ENCODE measurements at regions not wholly inside any gene's neighbourhood (a gene's known extent, or its start where the extent isn't known, plus 50 kb on each side); places are given as distances from the start of the nearest gene placed in this dataset.

DNA sequence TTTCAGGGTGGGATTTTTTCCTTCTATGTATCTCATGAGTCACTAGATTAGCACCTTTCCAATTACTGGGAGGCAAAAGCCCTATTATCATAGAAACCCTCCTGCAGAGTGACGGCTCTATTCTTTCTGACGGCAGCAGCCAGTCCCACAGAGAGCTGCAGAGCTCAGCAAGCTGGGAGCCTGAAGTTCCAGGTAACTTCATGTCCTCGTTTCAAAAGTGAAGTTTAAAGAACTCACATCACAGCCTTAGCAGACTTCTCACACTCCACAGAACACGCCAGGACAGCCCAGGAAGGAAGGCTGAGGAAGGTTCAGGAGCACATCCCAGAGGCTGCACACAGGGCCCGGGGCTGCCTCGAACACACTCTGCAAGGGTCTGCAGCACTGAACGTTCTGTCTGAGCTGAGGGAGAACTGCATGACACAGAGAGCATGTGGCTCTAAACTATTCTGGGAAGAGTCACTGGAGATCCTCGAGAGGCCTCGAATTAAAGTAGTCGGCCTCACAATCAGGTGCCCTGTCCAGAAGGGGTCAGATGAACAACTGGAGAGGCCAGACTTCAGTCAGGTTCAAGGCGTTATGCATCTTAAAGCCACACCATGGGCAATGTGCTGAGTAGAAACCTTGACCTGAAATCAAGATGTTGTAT, 104.2 kb upstream of the DRD2 start:
- ATAC-seq: no peak
- DNase-seq: no peak

DNA sequence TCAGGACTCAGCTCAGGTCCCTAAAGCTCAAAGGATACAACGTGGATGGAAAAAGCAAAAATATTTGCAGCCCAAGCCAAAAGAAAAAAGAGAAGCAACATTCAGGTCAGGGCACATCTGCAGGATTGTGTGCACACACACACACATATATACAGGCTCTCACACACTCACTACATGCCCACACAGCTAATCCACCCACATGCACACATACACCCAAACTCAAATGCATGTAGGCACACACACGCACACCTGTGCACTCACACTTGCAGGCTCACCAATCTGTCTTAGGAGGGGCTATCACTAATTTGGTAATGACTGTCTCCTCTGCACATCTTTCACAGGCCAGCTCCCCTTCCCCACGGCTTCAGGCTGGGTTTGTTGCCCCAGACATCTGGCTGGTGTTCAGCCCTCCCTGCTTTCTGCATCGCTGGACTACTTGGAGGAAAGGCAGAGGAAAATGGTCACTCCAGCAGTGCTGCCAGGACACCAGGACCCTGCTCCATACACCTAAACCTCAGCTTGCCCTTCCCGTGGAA, 103.6 kb upstream of the DRD2 start:
- DNase-seq: no peak
- ATAC-seq: no peak

GRCh38 chr11:113578033-113578380, 102.8 kb upstream of the DRD2 start:
- ATAC-seq: no peak
- DNase-seq: no peak

DNA sequence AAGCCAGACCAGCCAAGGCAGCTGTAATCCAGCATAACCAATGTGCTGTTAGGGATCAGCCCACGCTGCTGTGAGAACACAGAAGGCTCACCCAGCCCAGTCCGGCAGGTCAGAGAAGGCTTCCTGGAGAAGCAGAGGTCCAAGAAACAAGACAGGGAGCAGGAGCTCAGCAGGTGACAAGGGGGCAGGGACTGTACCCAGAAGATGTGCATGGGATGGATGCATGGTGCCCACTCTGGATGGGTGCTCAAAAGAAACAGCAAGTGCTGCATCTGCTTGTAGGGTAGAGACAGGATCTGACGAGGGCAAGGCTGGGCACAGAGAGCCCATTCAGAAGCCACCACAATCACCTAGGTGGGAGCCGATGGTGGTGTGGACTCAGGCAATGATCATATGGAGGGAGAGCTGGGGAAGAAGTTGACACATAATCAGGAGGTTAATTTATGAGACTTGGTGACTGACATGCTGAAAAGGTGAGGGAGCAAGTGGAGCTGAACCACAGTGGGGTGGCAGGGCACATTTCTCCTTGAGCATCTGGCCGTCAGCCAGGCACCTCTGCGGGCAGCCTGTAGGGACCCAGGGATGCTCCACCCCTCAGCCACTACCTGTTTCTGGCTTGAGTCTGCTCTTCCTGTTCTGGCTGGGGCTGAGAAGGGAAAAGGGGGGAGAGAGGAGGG, 102.3 kb upstream of the DRD2 start:
- no peak for DNase-seq
- no peak for ATAC-seq

- no peak for DNase-seq
- ATAC-seq: no peak
These were observed 99.4 kb upstream of the DRD2 start for GRCh38 chr11:113574586-113574985.

GRCh38 chr11:113574171-113574570, 99.0 kb upstream of the DRD2 start:
- no peak for DNase-seq
- no peak for ATAC-seq

GRCh38 chr11:113572136-113572735, 97.0 kb upstream of the DRD2 start:
- no peak for DNase-seq
- no peak for ATAC-seq

DNA sequence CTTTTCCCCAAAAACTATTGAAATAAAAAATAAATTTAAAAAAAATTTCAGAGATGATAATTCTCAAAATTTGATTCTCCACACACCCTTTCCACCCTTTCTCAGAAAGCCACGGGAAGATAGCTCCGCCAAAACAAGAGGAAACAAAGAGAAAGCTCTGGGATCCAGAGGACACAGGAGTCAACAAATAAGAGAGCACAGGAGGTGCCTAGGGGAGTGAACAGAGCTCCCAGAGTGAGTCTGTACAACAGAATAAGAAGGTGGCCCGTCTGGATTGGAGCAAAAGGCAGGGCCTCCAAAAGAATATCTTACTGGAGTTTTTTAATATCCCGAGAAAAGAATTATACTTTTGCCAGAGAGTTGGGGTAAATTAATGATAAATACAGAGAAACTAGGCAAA, 96.3 kb upstream of the DRD2 start:
- DNase-seq: no peak
- no peak for ATAC-seq

DNA sequence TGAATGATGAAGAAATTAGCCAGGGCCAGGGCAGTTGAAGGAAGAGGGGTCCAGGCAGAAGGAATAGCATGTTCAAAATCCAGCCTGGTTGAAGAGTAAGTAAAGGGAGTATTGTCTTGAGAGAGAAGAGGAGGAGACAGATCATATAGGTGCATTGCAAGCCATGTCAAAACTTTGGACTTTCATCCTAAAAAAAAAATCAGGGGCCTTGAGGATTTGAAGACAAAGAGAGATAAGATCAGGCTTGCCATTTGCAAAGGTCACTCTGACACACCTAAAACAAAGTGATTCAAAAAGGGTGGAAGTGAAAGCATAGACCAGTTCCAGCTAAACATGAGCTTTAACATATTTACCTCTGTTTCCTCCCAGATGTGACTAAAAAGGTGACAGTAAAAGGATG, 95.7 kb upstream of the DRD2 start:
- DNase-seq (no peak), ATAC-seq (no peak)

GRCh38 chr11:113569391-113569790, 94.2 kb upstream of the DRD2 start:
- DNase-seq (no peak), ATAC-seq (no peak)

DNA sequence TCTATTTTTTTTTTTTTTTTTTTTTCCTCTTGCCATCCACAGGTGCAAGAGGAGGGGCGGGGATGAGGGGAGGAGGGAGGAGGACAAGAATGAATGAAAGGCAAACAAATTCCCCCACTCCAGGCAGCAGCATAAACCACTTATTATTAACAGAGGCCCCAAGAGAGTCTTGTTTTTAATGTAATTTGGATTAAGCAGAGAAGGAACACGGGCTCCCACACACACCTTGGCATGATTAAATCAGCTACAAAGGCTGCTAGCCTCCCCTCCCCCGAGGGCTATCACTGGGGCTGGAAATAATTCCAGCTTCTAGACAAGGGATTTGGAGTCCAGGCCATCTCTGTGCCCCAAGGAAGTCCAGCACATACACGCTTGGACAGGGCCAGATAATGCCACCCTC, 93.4 kb upstream of the DRD2 start:
- no peak for ATAC-seq

DNA sequence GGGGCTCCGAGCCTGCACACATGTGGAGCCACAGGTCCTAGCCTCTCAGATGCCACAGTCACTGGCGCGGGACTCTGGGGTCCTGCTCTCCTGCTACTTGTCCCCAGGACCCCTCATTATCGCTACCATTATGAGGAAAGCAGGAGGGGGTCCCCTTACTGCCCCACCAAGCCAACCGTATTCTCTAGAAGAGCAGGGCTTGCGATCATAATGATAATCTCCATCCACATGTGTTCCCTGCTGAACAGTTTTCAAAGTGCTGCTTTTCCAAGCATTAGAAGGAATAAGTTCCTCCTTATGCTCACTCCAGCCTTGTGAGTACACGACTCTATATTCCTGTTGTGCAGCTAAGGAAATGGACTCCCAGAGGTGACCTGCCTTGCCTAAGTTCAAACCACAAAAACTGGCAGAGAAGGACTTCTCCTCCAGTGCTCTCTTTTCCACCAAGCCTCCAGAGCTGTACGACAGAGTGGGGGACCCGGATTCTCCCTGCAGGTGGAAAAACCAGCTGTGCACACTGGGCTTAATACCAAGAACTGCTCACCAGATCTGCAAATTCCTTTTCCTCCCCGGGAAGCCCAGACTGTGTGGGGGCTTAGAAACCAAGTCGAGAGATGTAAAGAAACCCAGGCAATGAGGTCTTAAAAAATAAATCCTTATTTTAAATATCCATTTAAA, 92.8 kb upstream of the DRD2 start:
- no peak for DNase-seq
- ATAC-seq: no peak

More for the DNA sequence above, 93.4 kb upstream of the DRD2 start:
- DNase-seq: no peak

DNA sequence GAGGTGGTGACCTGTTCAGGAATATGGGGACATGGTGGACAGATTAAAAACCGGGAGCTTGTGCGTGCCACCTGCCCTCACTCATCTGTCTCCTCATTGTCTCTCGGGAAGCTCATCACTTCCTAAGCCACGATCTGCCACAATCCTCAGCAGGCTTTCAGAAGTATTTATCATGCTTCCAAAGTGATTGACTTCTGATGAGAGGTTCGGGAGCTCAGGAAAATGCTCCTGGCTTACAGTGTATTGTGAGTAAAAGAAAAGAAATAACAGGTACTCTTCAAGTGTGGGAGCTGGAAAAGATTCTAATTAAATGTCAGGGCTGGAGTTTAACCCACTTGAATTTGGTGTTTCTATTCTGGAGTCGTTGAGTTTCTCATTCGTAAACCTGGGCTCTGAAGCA, 91.9 kb upstream of the DRD2 start:
- DNase-seq: no peak
- ATAC-seq: no peak

GRCh38 chr11:113564527-113565130, 89.4 kb upstream of the DRD2 start:
- DNase-seq (no peak), ATAC-seq (no peak)

GRCh38 chr11:113563766-113564526, 88.7 kb upstream of the DRD2 start:
- no peak for DNase-seq
- no peak for ATAC-seq

- ATAC-seq: no peak
- no peak for DNase-seq
These were observed 87.8 kb upstream of the DRD2 start for GRCh38 chr11:113562981-113563461.

GRCh38 chr11:113562576-113562975, 87.4 kb upstream of the DRD2 start:
- DNase-seq (no peak), ATAC-seq (no peak)

DNA sequence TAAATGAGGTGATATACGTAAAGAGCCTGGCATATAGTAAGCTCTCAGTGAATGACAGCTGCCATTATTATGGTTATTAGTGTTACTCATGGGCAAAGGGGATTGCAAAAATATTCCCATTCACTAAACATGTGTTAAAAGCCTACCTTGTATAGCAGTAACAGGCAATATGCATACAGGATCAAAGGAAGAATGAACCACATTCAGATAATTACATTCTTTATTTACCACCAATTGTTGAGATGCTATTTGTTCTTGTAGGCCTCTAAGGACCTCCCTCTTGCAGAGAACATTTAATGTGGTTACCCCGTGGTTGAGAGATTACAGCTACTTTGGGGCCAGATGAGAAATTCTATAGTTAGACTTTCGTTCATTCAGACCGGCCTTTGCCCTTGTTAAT, 82.7 kb upstream of the DRD2 start:
- DNase-seq (no peak), ATAC-seq (no peak)

DNA sequence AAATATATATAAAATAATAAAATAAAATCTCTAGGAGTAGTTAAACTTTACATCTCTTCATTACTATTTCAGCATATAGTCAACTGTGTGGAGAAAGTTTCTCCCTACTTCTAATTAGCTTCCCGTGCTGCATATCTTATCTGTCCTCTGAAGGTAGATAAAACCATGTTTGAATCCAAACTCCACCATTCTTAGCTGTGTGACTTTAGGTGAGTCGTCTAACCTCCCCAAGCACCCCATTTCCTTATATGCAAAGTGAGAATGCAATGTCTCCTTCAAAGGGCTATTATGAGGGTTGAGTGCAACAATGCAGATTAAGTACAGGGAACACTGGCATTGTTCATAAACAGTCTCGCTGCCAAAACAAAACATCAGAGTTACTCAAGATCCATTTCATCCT, 80.8 kb upstream of the DRD2 start:
- DNase-seq: no peak
- ATAC-seq: no peak

GRCh38 chr11:113555071-113555619, 79.9 kb upstream of the DRD2 start:
- ATAC-seq (no peak), DNase-seq (no peak)

- ATAC-seq: no peak
These were observed 79.3 kb upstream of the DRD2 start for GRCh38 chr11:113554526-113554925.

More at GRCh38 chr11:113554526-113554925, 79.3 kb upstream of the DRD2 start:
- no peak for DNase-seq

All from stimulated activated naive CD8-positive, alpha-beta T cell treated with anti-CD3 and anti-CD28 coated beads, Interleukin-15, Interleukin-2, amounts not matched to agents 100 U/mL and 50 U/mL, for 24 hours (primary cell).